Loucy (cell line): ENCODE measurements at regions not wholly inside any gene's neighbourhood (a gene's known extent, or its start where the extent isn't known, plus 50 kb on each side); places are given as distances from the start of the nearest gene placed in this dataset.

Source experiments
- H2AFZ ChIP-seq: fragments of 200-600 bp; sonication (generic); 2 replicates; pipeline ENCODE4 v1.6.0; 2016; ENCODE audit warnings: antibody characterized with exemption, mild to moderate bottlenecking, low read length, moderate library complexity
- H3F3A ChIP-seq: fragments of 200-600 bp; 2 replicates; pipeline ENCODE4 v1.6.0; 2016; ENCODE audit warnings: antibody characterized with exemption, low read depth, mild to moderate bottlenecking
- H3K27me3 ChIP-seq: fragments of 200-600 bp; sonication (generic); 2 replicates; pipeline ENCODE4 v1.6.1; 2014; ENCODE audit warnings: low read length, mild to moderate bottlenecking; ENCODE audit not compliant: insufficient read depth, poor library complexity, severe bottlenecking
- H3K36me3 ChIP-seq: fragments of 200-600 bp; sonication (generic); 2 replicates; pipeline ENCODE4 v1.6.1; 2016; ENCODE audit warnings: low read length; ENCODE audit not compliant: insufficient read depth
- H3K4me1 ChIP-seq: fragments of 200-600 bp; sonication (generic); 2 replicates; pipeline ENCODE4 v1.5.1; 2014; ENCODE audit warnings: low read length, mild to moderate bottlenecking; ENCODE audit not compliant: insufficient read depth, poor library complexity, severe bottlenecking
- H3K4me2 ChIP-seq: fragments of 200-600 bp; sonication (generic); 2 replicates; pipeline ENCODE4 v1.6.0; 2014; ENCODE audit warnings: antibody characterized with exemption, low read length, low read depth, mild to moderate bottlenecking; ENCODE audit not compliant: poor library complexity, severe bottlenecking
- H3K4me3 ChIP-seq: fragments of 200-600 bp; sonication (generic); 2 replicates; pipeline ENCODE4 v1.5.1; 2014; ENCODE audit warnings: low read length, mild to moderate bottlenecking, mixed read lengths; ENCODE audit not compliant: poor library complexity, severe bottlenecking
- H3K79me2 ChIP-seq: fragments of 200-600 bp; sonication (generic); 2 replicates; pipeline ENCODE4 v1.6.1; 2014; ENCODE audit warnings: low read length; ENCODE audit not compliant: insufficient read depth
- H3K9ac ChIP-seq: fragments of 200-600 bp; sonication (generic); 2 replicates; pipeline ENCODE4 v1.6.0; 2014; ENCODE audit warnings: mild to moderate bottlenecking, low read depth, low read length, moderate library complexity; ENCODE audit not compliant: poor library complexity, severe bottlenecking
- H3K9me2 ChIP-seq: fragments of 200-600 bp; sonication (generic); replicated peaks from 2 replicates; pipeline ENCODE4 v1.6.1; 2016; ENCODE audit warnings: low read depth, low read length, mixed read lengths
- H3K9me3 ChIP-seq: fragments of 200-600 bp; sonication (generic); 2 replicates; pipeline ENCODE4 v1.6.1; 2014; ENCODE audit warnings: mild to moderate bottlenecking, antibody characterized with exemption, low read length, low read depth; ENCODE audit not compliant: insufficient read depth
- H4K20me1 ChIP-seq: fragments of 200-600 bp; sonication (generic); 2 replicates; pipeline ENCODE4 v1.6.0; 2014; ENCODE audit warnings: antibody characterized with exemption, low read length, mild to moderate bottlenecking; ENCODE audit not compliant: insufficient read depth, poor library complexity, severe bottlenecking
- EZH2phosphoT487 ChIP-seq: fragments of 200-600 bp; IDR thresholded peaks from 2 replicates; pipeline ENCODE4 v1.6.1; 2018; ENCODE audit warnings: antibody characterized with exemption, mild to moderate bottlenecking, moderate library complexity, borderline replicate concordance
- TF ChIP-seq, protein P1 (sequence below): fragments of 200-600 bp; sonication (generic); conservative IDR thresholded peaks from 2 replicates; pipeline ENCODE4 v1.5.1; 2014; ENCODE audit warnings: mild to moderate bottlenecking, antibody characterized with exemption, low read length

DNA sequence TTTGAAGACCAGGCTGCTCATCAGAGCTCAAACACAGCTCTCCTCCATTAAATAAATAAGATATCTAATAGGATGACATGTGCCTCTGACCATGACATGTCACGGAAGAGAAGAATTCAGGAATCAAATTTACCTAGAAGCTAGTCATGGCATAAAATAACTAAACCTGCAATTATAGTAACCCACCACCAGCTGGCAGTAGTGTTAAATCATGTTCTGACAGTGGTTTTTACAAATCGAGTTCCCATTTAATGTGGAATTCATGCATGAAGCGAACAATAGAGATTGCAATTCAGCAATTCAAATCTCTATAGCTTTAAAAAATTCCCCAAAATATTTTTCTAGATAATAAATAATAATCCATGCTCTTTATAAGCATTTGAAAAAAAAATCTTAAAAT lies 74.6 kb upstream of the IKZF1 start:
- TF ChIP-seq, protein P1, sequence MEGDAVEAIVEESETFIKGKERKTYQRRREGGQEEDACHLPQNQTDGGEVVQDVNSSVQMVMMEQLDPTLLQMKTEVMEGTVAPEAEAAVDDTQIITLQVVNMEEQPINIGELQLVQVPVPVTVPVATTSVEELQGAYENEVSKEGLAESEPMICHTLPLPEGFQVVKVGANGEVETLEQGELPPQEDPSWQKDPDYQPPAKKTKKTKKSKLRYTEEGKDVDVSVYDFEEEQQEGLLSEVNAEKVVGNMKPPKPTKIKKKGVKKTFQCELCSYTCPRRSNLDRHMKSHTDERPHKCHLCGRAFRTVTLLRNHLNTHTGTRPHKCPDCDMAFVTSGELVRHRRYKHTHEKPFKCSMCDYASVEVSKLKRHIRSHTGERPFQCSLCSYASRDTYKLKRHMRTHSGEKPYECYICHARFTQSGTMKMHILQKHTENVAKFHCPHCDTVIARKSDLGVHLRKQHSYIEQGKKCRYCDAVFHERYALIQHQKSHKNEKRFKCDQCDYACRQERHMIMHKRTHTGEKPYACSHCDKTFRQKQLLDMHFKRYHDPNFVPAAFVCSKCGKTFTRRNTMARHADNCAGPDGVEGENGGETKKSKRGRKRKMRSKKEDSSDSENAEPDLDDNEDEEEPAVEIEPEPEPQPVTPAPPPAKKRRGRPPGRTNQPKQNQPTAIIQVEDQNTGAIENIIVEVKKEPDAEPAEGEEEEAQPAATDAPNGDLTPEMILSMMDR: peak; percentile 74
- no peak for TF ChIP-seq EZH2phosphoT487
- H4K20me1 ChIP-seq: no peaks in the 10 kb centered on the region
- peaks cover 23% of the 10 kb centered on the region for H3K9me3 ChIP-seq

GRCh38 chr7:50228148-50228547 lies 76.4 kb upstream of the IKZF1 start:
- peak overlapping the region; percentile 45 for H3K4me2 ChIP-seq
- H3K4me1 ChIP-seq: peaks cover 25% of the 10 kb centered on the region
- H3K9me2 ChIP-seq: no peaks in the 10 kb centered on the region

More for the DNA sequence above, 74.6 kb upstream of the IKZF1 start:
- no peaks in the 10 kb centered on the region for H3K27me3 ChIP-seq
- H3K9me2 ChIP-seq: no peaks in the 10 kb centered on the region
- no peaks in the 10 kb centered on the region for H3K79me2 ChIP-seq
- H3K36me3 ChIP-seq: no peaks in the 10 kb centered on the region
- no peaks in the 10 kb centered on the region for H3F3A ChIP-seq
- H3K4me3 ChIP-seq: no peak overlapping the region
- no peak overlapping the region for H3K4me2 ChIP-seq
- no peak overlapping the region for H2AFZ ChIP-seq
- no peak overlapping the region for H3K9ac ChIP-seq
- peaks cover 25% of the 10 kb centered on the region for H3K4me1 ChIP-seq

GRCh38 chr7:50227726-50228125 lies 76.8 kb upstream of the IKZF1 start:
- Histone ChIP-seq H4K20me1 (no peaks in the 10 kb centered on the region), H3F3A (no peaks in the 10 kb centered on the region), H3K36me3 (no peaks in the 10 kb centered on the region), H3K4me3 (peak overlapping the region; percentile 2), H2AFZ (peak overlapping the region; percentile 70), H3K27me3 (no peaks in the 10 kb centered on the region), H3K9me2 (no peaks in the 10 kb centered on the region), H3K4me2 (peak overlapping the region; percentile 45), H3K79me2 (no peaks in the 10 kb centered on the region), H3K4me1 (peaks cover 25% of the 10 kb centered on the region), H3K9me3 (peaks cover 23% of the 10 kb centered on the region), H3K9ac (peak overlapping the region; percentile 19)
- TF ChIP-seq, protein P1: no peak
- no peak for TF ChIP-seq EZH2phosphoT487

More at GRCh38 chr7:50228148-50228547, 76.4 kb upstream of the IKZF1 start:
- peak overlapping the region; percentile 2 for H3K4me3 ChIP-seq
- no peaks in the 10 kb centered on the region for H3K36me3 ChIP-seq
- TF ChIP-seq, protein P1: no peak
- no peak for TF ChIP-seq EZH2phosphoT487
- peaks cover 23% of the 10 kb centered on the region for H3K9me3 ChIP-seq
- no peaks in the 10 kb centered on the region for H4K20me1 ChIP-seq
- H3K79me2 ChIP-seq: no peaks in the 10 kb centered on the region
- H3K27me3 ChIP-seq: no peaks in the 10 kb centered on the region
- H3K9ac ChIP-seq: peak overlapping the region; percentile 19
- peak overlapping the region; percentile 70 for H2AFZ ChIP-seq
- no peaks in the 10 kb centered on the region for H3F3A ChIP-seq
